NK-92 treated with Interleukin-12 subunit alpha and Interleukin-12 subunit beta, amount 100 ng/mL, for 24 hours (cell line): ENCODE measurements at regions not wholly inside any gene's neighbourhood (a gene's known extent, or its start where the extent isn't known, plus 50 kb on each side); places are given as distances from the start of the nearest gene placed in this dataset.
"Not testable (repeated sequence)": the region's sequence is repeated elsewhere in the genome, so short reads cannot be mapped to it uniquely, and the experiment has no call there.

Experiments used
- DNase-seq: peaks from one replicate; lab custom pipeline; 2025; lab: John Stamatoyannopoulos, UW

DNA sequence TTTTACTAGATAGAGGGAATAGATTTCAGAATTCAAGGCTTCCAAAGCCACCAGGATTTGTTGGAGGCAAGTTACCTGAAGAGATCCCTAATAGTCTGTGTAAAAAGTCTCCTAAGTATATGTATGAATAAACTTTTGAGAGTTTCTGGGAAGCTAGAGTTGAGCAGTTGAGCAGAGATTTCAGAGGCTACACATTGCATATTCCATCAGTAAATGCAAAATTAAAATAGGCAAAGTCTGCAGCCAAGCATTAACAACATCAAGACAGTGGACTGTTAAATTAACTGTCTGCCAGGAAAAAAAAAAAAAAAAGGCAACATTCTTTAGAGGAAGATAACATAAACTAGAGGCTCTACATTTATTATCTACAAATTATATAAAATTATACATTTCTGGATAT is 420.4 kb upstream of the TMEFF2 start:
- no peak for DNase-seq

DNA sequence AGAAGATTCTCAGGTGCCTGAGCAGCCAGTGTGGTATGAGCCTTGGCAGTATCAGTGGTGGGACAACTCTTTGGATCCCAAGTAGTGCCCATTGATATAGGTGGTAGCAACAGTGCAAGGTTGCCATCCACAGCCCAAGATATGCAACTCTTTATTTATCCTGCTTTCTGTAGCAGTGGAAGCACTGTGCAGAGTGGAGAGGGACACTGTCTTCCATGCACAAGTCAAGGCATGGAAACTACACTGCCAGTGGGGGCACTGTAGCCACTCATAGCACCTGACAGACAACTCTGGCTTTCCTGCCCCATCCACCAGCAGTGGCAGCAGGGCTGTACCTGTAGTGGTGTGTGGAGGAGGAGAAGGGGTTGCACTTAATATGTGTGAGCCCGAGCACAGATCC is 409.6 kb upstream of the TMEFF2 start:
- DNase-seq, result no peak

DNA sequence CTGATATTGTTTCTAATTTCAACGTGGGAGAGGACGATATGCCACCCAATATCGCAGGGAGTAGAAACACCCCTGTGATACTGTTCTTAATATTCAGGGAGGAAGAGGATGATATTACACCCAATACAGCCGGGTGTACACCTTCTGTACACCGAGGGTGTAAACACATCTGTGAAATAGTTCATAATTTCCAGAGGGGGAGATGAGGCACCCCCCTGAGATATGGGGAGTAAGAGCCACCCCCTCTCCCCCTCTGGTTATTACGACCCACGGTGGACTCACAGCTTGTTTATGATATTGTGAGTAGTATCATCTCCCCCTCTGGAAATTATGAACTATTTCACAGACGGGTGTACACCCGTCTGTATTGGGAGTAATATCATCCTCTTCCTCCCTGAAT is 403.9 kb upstream of the TMEFF2 start:
- DNase-seq, result not testable (repeated sequence)

DNA sequence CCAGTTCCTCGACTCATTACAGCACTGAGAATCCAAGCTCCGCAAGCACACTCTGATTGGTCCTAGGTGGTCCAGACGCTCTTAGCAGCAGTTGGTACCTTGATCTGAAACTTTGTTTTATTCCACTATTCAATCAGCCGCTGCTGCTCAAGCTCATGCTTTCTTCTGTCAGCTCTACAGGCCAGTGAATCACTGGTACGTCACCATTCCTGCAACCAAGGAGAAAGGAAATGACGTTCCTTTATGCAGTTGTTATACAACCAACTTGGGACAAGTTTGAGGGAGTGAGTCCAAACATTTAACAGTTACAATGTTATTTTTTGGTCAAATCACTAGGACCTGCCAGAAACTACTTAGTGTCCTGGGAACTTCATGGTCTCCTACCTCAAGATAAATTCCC is 398.8 kb upstream of the TMEFF2 start:
- no peak for DNase-seq

DNA sequence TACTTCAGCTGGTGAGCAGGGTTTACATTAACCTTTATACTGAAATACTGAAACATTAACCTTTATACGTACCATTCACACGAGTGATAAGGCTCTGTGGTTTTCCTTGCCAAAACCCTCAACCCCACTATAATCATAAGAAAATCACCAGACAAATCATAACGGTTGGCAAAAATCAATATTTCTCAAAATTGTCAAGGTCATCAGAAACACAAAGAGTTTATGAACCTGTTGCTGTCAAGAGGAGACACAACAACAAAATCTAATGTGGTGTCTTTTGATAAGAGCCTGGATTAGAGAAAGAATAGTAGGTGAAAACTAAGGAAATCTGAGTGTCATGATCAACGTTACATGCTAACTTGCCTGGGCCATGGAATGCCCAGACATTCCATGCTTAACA is 396.9 kb upstream of the TMEFF2 start:
- DNase-seq, result no peak

DNA sequence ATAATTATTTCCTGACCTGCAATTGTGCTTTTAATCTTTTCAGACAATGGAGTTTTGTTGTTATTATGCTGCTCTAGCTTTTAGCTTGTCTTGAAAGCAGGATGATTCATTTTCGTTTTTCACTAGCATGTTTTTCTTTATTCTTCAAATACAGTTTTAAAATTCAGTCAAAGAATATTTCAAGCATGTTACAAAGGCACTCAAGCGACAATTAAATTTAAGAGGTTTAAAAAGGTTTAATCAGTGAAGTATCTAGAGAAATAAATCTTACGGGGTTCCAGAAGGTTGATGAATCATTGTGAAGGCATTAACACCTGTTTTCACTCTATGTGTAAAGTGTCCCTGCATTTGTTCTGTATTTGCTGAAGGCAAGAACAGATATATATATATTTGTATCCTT is 390.7 kb upstream of the TMEFF2 start:
- no peak for DNase-seq

- DNase-seq, result no peak
Observed at GRCh38 chr2:192584976-192585375, 390.2 kb upstream of the TMEFF2 start.

GRCh38 chr2:192579965-192580700 is 385.4 kb upstream of the TMEFF2 start:
- no peak for DNase-seq

DNA sequence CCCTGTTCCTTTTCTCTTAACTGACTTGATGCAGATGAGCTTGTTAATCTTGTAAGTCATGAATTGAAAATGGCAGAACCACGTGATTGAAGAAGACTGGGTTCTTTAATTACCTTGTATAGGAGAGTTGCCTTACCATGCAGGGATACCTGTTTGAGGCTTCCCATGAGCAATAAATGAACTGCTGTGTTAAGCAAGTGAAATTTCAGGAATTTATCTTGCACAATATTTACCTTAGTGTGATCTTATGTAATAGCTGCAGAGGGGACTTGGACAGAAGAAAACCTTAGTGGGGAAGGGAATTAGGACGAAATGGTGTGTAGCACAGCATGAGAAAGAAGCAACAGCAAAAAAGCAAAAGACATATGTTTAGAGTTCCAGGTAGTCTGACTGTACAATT is 384.0 kb upstream of the TMEFF2 start:
- no peak for DNase-seq

DNA sequence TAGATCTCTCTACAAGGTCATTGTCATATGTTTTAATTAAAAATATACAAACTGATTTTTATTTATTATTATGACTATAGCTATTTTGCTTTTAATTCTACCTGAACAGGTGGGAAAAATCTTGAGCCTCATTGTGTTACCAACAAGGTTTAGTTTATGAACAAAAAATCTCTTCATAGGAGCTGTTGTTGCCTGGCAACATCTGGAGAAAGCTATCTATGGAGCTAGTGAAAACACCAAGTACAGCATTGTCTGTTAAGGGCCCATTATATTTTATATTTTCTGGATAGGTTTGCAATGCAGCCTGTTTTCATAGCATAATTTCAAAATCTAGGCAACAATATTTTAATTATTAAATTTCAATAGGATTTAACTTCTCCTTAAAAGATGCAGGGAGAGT is 383.0 kb upstream of the TMEFF2 start:
- DNase-seq, result no peak

DNA sequence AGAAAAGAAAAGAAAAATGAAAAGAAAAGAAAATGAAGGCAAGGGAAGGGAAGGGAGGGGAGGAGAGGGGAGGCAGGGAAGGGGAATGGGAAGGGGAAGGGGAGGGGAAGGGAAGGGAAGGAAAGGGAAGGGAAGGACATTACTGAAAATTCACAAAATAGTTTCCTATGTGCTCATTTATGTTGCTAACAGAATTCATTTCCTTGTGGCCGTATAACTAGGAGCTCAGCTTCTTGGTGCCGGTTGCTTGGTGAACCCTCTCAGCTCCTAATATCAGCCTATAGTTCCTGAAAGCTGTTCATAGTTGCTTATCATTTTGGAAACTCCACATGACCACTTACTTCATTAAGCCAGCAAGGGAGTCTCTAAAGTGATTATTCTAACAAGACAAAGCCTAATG is 379.8 kb upstream of the TMEFF2 start:
- DNase-seq, result no peak

- DNase-seq, result no peak
Observed at GRCh38 chr2:192571636-192572035, 376.9 kb upstream of the TMEFF2 start.

DNA sequence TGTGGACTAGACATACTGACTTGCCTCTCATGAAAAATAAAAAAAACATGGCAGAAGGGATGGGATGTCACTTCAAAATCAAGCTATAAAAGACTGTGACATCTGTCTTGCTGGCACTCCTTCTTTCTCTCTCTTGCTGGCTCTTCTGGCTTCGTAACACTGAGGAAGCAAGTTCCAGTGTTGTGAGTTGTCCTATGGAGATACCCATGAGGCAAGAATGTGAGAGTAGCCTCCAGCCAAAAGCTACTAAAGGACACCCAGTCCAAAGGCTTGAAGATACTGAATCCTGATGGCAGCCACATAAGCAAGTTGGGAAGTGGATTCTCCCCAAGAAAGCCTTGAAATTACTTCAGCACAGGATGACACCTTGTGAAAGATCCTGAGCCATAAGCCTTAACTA is 376.1 kb upstream of the TMEFF2 start:
- DNase-seq, result no peak

- no peak for DNase-seq
Observed at GRCh38 chr2:192566863-192567262, 372.1 kb upstream of the TMEFF2 start.

DNA sequence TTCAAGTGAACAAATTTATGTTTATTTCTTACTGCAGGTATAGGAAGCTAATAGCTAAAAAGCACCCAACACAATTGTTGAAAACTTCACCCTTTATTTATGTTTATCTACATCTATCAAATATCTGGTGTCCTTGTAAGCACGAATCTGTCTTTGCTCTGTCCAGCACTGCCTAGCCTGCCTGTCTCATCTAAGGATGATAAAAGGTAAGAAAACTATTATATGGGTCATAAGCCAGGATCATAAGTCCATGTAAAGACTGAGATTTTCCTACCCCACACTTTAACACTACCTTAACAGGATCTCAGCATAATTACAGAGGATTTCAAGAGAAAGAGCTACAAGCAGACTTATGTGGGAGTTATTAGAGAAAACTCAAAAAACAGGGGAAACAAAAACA is 365.6 kb upstream of the TMEFF2 start:
- no peak for DNase-seq

DNA sequence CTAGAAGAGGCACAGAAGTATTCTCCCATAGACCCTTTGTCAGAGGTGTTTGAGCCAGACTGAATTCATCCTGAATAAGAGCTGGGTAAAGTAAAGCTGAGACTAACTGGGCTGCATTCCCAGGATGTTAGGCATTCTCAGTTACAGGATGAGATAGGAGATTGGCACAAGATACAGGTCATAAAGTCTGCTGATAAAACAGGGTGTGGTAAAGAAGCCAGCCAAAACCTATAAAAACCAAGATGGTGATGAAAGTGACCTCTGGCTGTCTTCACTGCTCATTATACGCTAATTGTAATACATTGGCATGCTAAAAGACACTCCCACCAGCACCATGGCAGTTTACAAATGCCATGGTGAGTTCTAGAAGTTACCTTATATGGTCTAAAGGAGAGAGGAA is 364.9 kb upstream of the TMEFF2 start:
- no peak for DNase-seq

DNA sequence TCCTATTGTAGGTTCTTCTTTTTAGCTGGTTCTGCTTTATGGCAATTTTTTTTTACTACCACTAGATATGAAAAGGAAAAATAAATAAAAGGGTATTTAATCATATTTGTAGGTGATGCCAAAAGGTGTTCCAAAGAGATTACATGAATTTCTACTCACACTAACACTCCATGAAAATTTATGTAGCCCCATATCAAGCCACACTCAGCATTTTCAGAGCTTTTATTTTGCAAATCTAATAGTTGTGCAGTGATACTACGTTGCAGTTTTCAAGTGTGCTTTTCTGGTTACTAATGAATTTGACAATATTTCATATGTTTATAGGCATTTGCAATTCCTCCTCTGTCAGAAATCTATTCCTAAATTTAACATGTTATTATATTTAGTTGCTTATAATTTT is 363.9 kb upstream of the TMEFF2 start:
- DNase-seq, result no peak

GRCh38 chr2:192555740-192556139 is 361.0 kb upstream of the TMEFF2 start:
- no peak for DNase-seq

GRCh38 chr2:192551760-192552159 is 357.0 kb upstream of the TMEFF2 start:
- DNase-seq, result no peak

- DNase-seq, result no peak
Observed at GRCh38 chr2:192546565-192546964, 351.8 kb upstream of the TMEFF2 start.

GRCh38 chr2:192544371-192544955 is 349.7 kb upstream of the TMEFF2 start:
- no peak for DNase-seq

DNA sequence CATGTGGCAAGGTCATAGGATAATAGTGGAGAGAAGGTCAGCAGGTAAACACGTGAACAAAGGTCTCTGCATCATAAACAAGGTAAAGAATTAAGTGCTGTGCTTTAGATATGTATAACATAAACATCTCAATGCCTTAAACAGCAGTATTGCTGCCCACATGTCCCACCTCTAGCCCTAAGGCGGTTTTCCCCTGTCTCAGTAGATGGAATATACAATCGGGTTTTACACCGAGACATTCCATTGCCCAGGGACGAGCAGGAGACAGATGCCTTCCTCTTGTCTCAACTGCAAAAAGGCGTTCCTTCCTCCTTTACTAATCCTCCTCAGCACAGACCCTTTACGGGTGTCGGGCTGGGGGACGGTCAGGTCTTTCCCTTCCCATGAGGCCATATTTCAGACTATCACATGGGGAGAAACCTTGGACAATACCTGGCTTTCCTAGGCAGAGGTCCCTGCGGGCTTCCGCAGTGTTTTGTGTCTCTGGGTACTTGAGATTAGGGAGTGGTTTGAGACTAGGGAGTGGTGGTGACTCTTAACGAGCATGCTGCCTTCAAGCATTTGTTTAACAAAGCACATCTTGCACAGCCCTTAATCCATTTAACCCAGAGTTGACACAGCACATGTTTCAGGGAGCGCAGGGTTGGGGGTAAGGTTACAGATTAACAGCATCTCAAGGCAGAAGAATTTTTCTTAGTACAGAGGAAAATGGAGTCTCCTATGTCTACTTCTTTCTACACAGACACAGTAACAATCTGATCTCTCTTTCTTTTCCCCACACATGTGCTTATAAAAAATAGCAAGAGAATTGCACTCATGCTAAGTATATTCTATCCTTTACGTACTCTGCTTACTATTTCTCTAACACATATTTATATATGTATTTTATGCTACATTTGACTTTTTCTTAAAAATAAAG is 347.7 kb upstream of the TMEFF2 start:
- not testable (repeated sequence) for DNase-seq

DNA sequence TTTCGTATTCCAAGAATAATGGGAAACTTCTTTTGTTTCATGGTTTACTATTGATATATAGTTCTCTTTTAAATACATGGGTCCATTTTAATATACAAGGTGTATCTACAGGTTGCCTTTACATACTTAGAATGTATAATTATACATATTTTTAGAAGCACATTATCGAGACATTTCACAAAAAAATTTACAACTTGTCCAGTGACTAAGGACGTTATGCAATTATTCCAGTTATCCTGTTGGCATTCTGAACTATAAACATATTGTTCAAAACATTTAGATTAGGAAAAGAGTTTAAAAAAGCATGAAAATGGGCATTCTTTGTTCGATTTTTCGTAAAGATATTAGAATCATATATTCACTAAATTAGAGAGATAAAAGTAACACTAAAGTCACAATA is 344.6 kb upstream of the TMEFF2 start:
- no peak for DNase-seq
